DMS153 (cell line): ENCODE measurements at regions not wholly inside any gene's neighbourhood (a gene's known extent, or its start where the extent isn't known, plus 50 kb on each side); places are given as distances from the start of the nearest gene placed in this dataset.
"Not testable (repeated sequence)": the region's sequence is repeated elsewhere in the genome, so short reads cannot be mapped to it uniquely, and the experiment has no call there.

Source experiments
- DNase-seq: peaks from one replicate; lab custom pipeline; 2025; lab: John Stamatoyannopoulos, UW

GRCh38 chr5:164998590-164998989 lies 1493.2 kb downstream of the MAT2B start:
- no peak for DNase-seq

GRCh38 chr5:165000479-165001190 lies 1495.2 kb downstream of the MAT2B start:
- DNase-seq, result no peak

- DNase-seq, result no peak
Observed at GRCh38 chr5:165003283-165003682, 1497.9 kb downstream of the MAT2B start.

- no peak for DNase-seq
Observed at GRCh38 chr5:165004175-165004574, 1498.8 kb downstream of the MAT2B start.

- no peak for DNase-seq
Observed at GRCh38 chr5:165014439-165014838, 1509.0 kb downstream of the MAT2B start.

- no peak for DNase-seq
Observed at GRCh38 chr5:165015126-165015525, 1509.7 kb downstream of the MAT2B start.

- no peak for DNase-seq
Observed at GRCh38 chr5:165015547-165015946, 1510.1 kb downstream of the MAT2B start.

- DNase-seq, result no peak
Observed at GRCh38 chr5:165026971-165027370, 1521.6 kb downstream of the MAT2B start.

- DNase-seq, result no peak
Observed at GRCh38 chr5:165028356-165028755, 1522.9 kb downstream of the MAT2B start.

- DNase-seq, result no peak
Observed at GRCh38 chr5:165029099-165029870, 1523.9 kb downstream of the MAT2B start.

- DNase-seq, result no peak
Observed at GRCh38 chr5:165030971-165031370, 1525.6 kb downstream of the MAT2B start.

GRCh38 chr5:165031371-165031770 lies 1526.0 kb downstream of the MAT2B start:
- no peak for DNase-seq

GRCh38 chr5:165035520-165035919 lies 1530.1 kb downstream of the MAT2B start:
- DNase-seq, result no peak

- no peak for DNase-seq
Observed at GRCh38 chr5:165039748-165040147, 1534.3 kb downstream of the MAT2B start.

- not testable (repeated sequence) for DNase-seq
Observed at GRCh38 chr5:165045941-165046340, 1540.5 kb downstream of the MAT2B start.

GRCh38 chr5:165055476-165055875 lies 1550.1 kb downstream of the MAT2B start:
- DNase-seq, result no peak

- no peak for DNase-seq
Observed at GRCh38 chr5:165057145-165057544, 1551.7 kb downstream of the MAT2B start.

- DNase-seq, result no peak
Observed at GRCh38 chr5:165066751-165067385, 1561.4 kb downstream of the MAT2B start.

GRCh38 chr5:165076686-165077085 lies 1571.3 kb downstream of the MAT2B start:
- no peak for DNase-seq

- no peak for DNase-seq
Observed at GRCh38 chr5:165079389-165079788, 1574.0 kb downstream of the MAT2B start.

- DNase-seq, result no peak
Observed at GRCh38 chr5:165083394-165083793, 1578.0 kb downstream of the MAT2B start.

- DNase-seq, result no peak
Observed at GRCh38 chr5:165086465-165086864, 1581.0 kb downstream of the MAT2B start.

GRCh38 chr5:165094782-165095181 lies 1589.4 kb downstream of the MAT2B start:
- no peak for DNase-seq
